ENCODE measurements at regions not wholly inside any gene's neighbourhood (a gene's known extent, or its start where the extent isn't known, plus 50 kb on each side); places are given as distances from the start of the nearest gene placed in this dataset.

DNA sequence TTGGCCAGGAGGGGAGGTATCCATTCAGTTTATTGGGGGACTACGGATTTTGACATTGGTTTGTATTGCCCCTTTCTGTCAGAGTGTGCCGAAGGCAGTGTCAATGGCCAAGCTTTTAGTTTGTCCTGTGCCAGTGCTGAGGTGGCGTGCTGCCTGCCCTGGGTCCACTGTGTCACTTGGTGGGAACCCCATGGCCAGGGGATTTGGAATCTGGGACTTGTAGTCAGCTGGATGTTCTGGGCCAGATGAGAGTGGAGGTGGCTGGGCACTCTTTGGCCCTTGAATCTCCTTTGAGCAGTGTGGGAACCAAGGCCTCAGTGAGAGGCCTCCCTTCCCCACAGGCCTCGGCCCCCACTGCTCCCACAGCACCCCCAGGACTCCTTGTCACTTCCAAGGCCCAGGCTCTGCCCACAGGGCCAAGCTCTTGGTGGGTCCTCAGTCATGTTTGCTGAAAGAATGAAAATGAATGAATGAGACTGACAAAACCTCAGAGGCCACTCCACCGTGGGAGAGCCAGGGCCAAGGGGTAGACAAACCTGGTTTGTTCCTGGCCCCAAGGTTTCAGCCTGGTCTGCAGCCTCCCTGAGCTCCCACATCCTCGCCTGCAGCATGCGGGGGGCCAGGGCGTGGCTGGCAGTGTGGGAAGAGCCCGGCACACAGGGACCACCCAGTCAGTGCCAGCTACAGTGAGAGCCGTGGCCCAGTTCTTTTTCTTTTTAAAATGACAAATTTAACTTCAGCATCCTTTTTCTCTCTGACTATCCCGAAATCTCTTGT is 412.2 kb downstream of the MATN1 start (continued):
- TF ChIP-seq, protein P1, sequence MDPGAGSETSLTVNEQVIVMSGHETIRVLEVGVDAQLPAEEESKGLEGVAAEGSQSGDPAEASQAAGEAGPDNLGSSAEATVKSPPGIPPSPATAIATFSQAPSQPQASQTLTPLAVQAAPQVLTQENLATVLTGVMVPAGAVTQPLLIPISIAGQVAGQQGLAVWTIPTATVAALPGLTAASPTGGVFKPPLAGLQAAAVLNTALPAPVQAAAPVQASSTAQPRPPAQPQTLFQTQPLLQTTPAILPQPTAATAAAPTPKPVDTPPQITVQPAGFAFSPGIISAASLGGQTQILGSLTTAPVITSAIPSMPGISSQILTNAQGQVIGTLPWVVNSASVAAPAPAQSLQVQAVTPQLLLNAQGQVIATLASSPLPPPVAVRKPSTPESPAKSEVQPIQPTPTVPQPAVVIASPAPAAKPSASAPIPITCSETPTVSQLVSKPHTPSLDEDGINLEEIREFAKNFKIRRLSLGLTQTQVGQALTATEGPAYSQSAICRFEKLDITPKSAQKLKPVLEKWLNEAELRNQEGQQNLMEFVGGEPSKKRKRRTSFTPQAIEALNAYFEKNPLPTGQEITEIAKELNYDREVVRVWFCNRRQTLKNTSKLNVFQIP (CRISPR knock-in tag; IDR thresholded peaks at IDR 0.05; ENCODE audit: borderline replicate concordance, low read depth) = no peak
- TF ChIP-seq, protein P2, sequence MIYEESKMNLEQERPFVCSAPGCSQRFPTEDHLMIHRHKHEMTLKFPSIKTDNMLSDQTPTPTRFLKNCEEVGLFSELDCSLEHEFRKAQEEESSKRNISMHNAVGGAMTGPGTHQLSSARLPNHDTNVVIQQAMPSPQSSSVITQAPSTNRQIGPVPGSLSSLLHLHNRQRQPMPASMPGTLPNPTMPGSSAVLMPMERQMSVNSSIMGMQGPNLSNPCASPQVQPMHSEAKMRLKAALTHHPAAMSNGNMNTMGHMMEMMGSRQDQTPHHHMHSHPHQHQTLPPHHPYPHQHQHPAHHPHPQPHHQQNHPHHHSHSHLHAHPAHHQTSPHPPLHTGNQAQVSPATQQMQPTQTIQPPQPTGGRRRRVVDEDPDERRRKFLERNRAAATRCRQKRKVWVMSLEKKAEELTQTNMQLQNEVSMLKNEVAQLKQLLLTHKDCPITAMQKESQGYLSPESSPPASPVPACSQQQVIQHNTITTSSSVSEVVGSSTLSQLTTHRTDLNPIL (CRISPR knock-in tag; IDR thresholded peaks at IDR 0.05; ENCODE audit: low read depth) = no peak

DNA sequence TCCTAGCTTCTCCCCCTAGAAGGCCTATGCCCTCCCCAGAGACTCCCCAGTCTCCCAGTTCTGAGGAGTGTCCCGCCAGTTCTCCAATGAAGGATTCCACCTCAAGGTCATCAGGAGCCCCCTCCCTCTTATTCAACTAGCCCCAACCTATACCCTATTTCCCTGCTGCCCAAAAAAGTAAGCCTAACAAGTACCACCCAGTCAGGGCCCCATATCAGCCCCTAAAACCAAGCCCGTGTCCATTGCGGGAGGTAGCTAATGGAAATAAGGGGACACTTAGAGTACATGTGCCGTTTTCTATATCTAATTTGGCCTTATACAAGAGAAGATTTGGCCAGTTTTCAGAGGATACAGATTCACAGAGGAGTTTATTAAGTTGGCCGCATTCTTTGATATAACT is 416.2 kb downstream of the MATN1 start:
- ATAC-seq = no peak
- TF ChIP-seq ARNTL (CRISPR knock-in tag; IDR thresholded peaks at IDR 0.05; ENCODE audit: borderline replicate concordance, low read depth) (no peak), ZFP30 (CRISPR knock-in tag; IDR thresholded peaks at IDR 0.05) (no peak), ZNF8 (CRISPR knock-in tag; IDR thresholded peaks at IDR 0.05) (no peak), ISL1 (CRISPR knock-in tag; IDR thresholded peaks at IDR 0.05) (no peak), BACH2 (CRISPR knock-in tag; IDR thresholded peaks at IDR 0.05; ENCODE audit: borderline replicate concordance) (no peak), CSDC2 (CRISPR knock-in tag; IDR thresholded peaks at IDR 0.05) (no peak), GLIS3 (CRISPR knock-in tag; IDR thresholded peaks at IDR 0.05) (no peak), TOX (CRISPR knock-in tag; IDR thresholded peaks at IDR 0.05; ENCODE audit: borderline replicate concordance) (no peak), ESRRG (CRISPR knock-in tag; IDR thresholded peaks at IDR 0.05) (no peak), ZNF70 (CRISPR knock-in tag; IDR thresholded peaks at IDR 0.05) (no peak), SNAI2 (CRISPR knock-in tag; IDR thresholded peaks at IDR 0.05) (no peak), ZFP3 (CRISPR knock-in tag; IDR thresholded peaks at IDR 0.05) (no peak)
- TF ChIP-seq, protein P1 (CRISPR knock-in tag; IDR thresholded peaks at IDR 0.05; ENCODE audit: borderline replicate concordance, low read depth) = no peak
- TF ChIP-seq, protein P2 (CRISPR knock-in tag; IDR thresholded peaks at IDR 0.05; ENCODE audit: low read depth) = no peak

DNA sequence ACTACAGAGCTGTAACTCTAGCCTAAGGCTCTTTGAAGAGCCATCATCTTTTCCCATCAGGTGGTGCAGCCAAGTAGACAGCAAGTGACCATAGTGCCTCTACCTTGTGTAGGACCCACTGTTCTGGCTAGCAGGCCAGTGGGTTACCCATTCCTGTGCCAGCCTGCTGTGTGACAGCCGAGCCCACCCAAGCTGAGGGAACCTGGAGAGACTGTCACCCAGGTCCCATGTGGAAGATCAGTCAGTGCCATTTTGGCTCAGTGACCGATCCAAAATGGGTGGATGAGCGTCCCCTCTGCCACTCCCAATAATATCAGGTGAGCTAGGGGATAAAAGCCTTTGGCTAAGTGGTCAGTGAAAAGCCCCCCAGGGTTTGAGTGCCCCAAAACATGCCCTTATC is 417.9 kb downstream of the MATN1 start:
- ATAC-seq = no peak
- TF ChIP-seq ZFP30 (CRISPR knock-in tag; IDR thresholded peaks at IDR 0.05) (no peak), SNAI2 (CRISPR knock-in tag; IDR thresholded peaks at IDR 0.05) (no peak), ZNF565 (CRISPR knock-in tag; conservative IDR thresholded peaks at IDR 0.05; ENCODE audit: low read depth) (no peak)
- TF ChIP-seq, protein P2 (CRISPR knock-in tag; IDR thresholded peaks at IDR 0.05; ENCODE audit: low read depth) = no peak

DNA sequence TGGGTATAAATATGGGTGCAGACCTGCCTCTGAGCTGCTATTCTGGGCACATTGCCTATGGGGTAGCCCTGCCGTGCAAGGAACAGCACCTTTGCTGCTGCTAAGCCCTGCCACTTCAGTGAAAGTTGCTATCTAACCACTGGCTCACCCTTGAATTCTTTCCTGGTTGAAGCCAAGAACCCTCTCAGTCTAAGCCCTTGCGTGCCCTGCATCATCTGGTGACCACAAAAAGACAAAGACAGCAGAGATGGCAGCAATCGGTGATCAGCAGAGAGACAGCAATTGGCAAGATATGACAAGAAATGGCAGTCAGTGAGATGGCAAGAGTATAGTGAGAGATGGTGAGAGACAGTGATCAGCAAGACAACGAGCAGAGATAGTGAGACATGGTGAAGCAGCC is 418.3 kb downstream of the MATN1 start:
- TF ChIP-seq BACH2 (CRISPR knock-in tag; IDR thresholded peaks at IDR 0.05; ENCODE audit: borderline replicate concordance) (no peak), RARB (CRISPR knock-in tag; IDR thresholded peaks at IDR 0.05) (no peak), ARNTL (CRISPR knock-in tag; IDR thresholded peaks at IDR 0.05; ENCODE audit: borderline replicate concordance, low read depth) (no peak), ZFP3 (CRISPR knock-in tag; IDR thresholded peaks at IDR 0.05) (no peak), TCF4 (CRISPR knock-in tag; IDR thresholded peaks at IDR 0.05; ENCODE audit: borderline replicate concordance) (no peak), CSDC2 (CRISPR knock-in tag; IDR thresholded peaks at IDR 0.05) (no peak), OSR1 (CRISPR knock-in tag; IDR thresholded peaks at IDR 0.05) (no peak), ISL1 (CRISPR knock-in tag; IDR thresholded peaks at IDR 0.05) (no peak), TOX (CRISPR knock-in tag; IDR thresholded peaks at IDR 0.05; ENCODE audit: borderline replicate concordance) (no peak), ZNF8 (CRISPR knock-in tag; IDR thresholded peaks at IDR 0.05) (no peak), ZNF565 (CRISPR knock-in tag; conservative IDR thresholded peaks at IDR 0.05; ENCODE audit: low read depth) (no peak)
- TF ChIP-seq, protein P3, sequence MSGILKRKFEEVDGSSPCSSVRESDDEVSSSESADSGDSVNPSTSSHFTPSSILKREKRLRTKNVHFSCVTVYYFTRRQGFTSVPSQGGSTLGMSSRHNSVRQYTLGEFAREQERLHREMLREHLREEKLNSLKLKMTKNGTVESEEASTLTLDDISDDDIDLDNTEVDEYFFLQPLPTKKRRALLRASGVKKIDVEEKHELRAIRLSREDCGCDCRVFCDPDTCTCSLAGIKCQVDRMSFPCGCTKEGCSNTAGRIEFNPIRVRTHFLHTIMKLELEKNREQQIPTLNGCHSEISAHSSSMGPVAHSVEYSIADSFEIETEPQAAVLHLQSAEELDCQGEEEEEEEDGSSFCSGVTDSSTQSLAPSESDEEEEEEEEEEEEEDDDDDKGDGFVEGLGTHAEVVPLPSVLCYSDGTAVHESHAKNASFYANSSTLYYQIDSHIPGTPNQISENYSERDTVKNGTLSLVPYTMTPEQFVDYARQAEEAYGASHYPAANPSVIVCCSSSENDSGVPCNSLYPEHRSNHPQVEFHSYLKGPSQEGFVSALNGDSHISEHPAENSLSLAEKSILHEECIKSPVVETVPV (CRISPR knock-in tag; IDR thresholded peaks at IDR 0.05) = no peak
- TF ChIP-seq, protein P1 (CRISPR knock-in tag; IDR thresholded peaks at IDR 0.05; ENCODE audit: borderline replicate concordance, low read depth) = no peak
- TF ChIP-seq, protein P4, sequence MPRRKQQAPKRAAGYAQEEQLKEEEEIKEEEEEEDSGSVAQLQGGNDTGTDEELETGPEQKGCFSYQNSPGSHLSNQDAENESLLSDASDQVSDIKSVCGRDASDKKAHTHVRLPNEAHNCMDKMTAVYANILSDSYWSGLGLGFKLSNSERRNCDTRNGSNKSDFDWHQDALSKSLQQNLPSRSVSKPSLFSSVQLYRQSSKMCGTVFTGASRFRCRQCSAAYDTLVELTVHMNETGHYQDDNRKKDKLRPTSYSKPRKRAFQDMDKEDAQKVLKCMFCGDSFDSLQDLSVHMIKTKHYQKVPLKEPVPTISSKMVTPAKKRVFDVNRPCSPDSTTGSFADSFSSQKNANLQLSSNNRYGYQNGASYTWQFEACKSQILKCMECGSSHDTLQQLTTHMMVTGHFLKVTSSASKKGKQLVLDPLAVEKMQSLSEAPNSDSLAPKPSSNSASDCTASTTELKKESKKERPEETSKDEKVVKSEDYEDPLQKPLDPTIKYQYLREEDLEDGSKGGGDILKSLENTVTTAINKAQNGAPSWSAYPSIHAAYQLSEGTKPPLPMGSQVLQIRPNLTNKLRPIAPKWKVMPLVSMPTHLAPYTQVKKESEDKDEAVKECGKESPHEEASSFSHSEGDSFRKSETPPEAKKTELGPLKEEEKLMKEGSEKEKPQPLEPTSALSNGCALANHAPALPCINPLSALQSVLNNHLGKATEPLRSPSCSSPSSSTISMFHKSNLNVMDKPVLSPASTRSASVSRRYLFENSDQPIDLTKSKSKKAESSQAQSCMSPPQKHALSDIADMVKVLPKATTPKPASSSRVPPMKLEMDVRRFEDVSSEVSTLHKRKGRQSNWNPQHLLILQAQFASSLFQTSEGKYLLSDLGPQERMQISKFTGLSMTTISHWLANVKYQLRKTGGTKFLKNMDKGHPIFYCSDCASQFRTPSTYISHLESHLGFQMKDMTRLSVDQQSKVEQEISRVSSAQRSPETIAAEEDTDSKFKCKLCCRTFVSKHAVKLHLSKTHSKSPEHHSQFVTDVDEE (CRISPR knock-in tag; IDR thresholded peaks at IDR 0.05) = no peak

More for the DNA sequence above, 418.3 kb downstream of the MATN1 start:
- no peak for ATAC-seq
